ENCODE measurements at regions not wholly inside any gene's neighbourhood (a gene's known extent, or its start where the extent isn't known, plus 50 kb on each side); places are given as distances from the start of the nearest gene placed in this dataset.

GRCh38 chr14:82602794-82603193, 1069.1 kb upstream of the SEL1L start:
- H3K4me1 ChIP-seq = no peaks in the 10 kb centered on the region
- H3K4me2 ChIP-seq = no peak overlapping the region
- no peak overlapping the region for H3K9ac ChIP-seq
- no peak for TF ChIP-seq Cebpa-rat (IDR thresholded peaks at IDR 0.05)
- H3K27ac ChIP-seq = no peak overlapping the region
- H3K4me3 ChIP-seq = no peak overlapping the region
- H3K27me3 ChIP-seq = no peaks in the 10 kb centered on the region
- H3K36me3 ChIP-seq = no peaks in the 10 kb centered on the region
- no peaks in the 10 kb centered on the region for H4K20me1 ChIP-seq
- H3K9me3 ChIP-seq (replicated peaks in 1 of 11) = no peaks in the 10 kb centered on the region

DNA sequence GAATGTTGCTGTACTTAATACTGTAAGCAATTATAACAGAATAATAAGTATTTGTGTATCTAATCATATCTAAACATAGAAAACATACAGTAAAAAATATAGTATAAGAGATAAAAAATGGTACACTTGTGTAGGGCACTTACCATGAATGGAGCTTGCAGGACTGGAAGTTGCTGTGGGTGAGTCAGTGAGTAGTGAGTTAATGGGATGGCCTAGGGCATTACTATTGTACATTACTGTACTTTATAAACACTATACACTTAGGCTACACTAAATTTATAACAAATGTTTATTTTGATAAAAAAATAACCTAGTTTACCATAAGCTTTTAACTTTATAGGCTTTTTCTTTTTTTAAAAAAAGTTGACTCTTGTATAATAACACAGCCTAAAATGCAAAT, 1071.2 kb upstream of the SEL1L start:
- no peaks in the 10 kb centered on the region for H4K20me1 ChIP-seq
- H3K4me2 ChIP-seq = no peak overlapping the region
- no peaks in the 10 kb centered on the region for H3K27me3 ChIP-seq
- no peaks in the 10 kb centered on the region for H3K9me3 ChIP-seq (replicated peaks in 1 of 11)
- H3K4me1 ChIP-seq = no peaks in the 10 kb centered on the region
- no peak overlapping the region for H3K27ac ChIP-seq
- H3K36me3 ChIP-seq = no peaks in the 10 kb centered on the region
- no peak for TF ChIP-seq Cebpa-rat (IDR thresholded peaks at IDR 0.05)
- no peak overlapping the region for H3K9ac ChIP-seq
- H3K4me3 ChIP-seq = no peak overlapping the region

GRCh38 chr14:82621881-82622450, 1088.3 kb upstream of the SEL1L start:
- Histone ChIP-seq H3K4me2 (no peak overlapping the region), H3K27ac (no peak overlapping the region), H3K36me3 (no peaks in the 10 kb centered on the region), H3K4me3 (no peak overlapping the region), H3K4me1 (no peaks in the 10 kb centered on the region), H3K9ac (no peak overlapping the region), H4K20me1 (no peaks in the 10 kb centered on the region), H3K9me3 (replicated peaks in 1 of 11) (no peaks in the 10 kb centered on the region), H3K27me3 (no peaks in the 10 kb centered on the region)
- no peak for TF ChIP-seq Cebpa-rat (IDR thresholded peaks at IDR 0.05)

- no peak overlapping the region for H3K4me3 ChIP-seq
- no peak for TF ChIP-seq Cebpa-rat (IDR thresholded peaks at IDR 0.05)
- H3K9me3 ChIP-seq (replicated peaks in 1 of 11) = no peaks in the 10 kb centered on the region
- H3K36me3 ChIP-seq = no peaks in the 10 kb centered on the region
- no peak overlapping the region for H3K27ac ChIP-seq
- no peaks in the 10 kb centered on the region for H3K27me3 ChIP-seq
- no peak overlapping the region for H3K9ac ChIP-seq
- no peaks in the 10 kb centered on the region for H3K4me1 ChIP-seq
- no peaks in the 10 kb centered on the region for H4K20me1 ChIP-seq
- H3K4me2 ChIP-seq = no peak overlapping the region
These were observed 1092.8 kb upstream of the SEL1L start for GRCh38 chr14:82626156-82627066.

GRCh38 chr14:82635915-82636314, 1102.3 kb upstream of the SEL1L start:
- Histone ChIP-seq H3K36me3 (no peaks in the 10 kb centered on the region), H3K4me1 (no peaks in the 10 kb centered on the region), H3K27ac (no peak overlapping the region), H3K9me3 (replicated peaks in 1 of 11) (no peaks in the 10 kb centered on the region), H3K4me3 (no peak overlapping the region), H3K4me2 (no peak overlapping the region), H4K20me1 (no peaks in the 10 kb centered on the region; a peak in 1 of 22 replicates), H3K9ac (no peak overlapping the region), H3K27me3 (no peaks in the 10 kb centered on the region)
- TF ChIP-seq Cebpa-rat (IDR thresholded peaks at IDR 0.05) = no peak

- Histone ChIP-seq H3K27me3 (no peaks in the 10 kb centered on the region), H3K4me2 (no peak overlapping the region), H3K36me3 (no peaks in the 10 kb centered on the region), H3K9ac (no peak overlapping the region), H3K9me3 (replicated peaks in 1 of 11) (no peaks in the 10 kb centered on the region), H3K4me1 (no peaks in the 10 kb centered on the region), H3K4me3 (no peak overlapping the region), H4K20me1 (no peaks in the 10 kb centered on the region; a peak in 1 of 22 replicates), H3K27ac (no peak overlapping the region)
- TF ChIP-seq Cebpa-rat (IDR thresholded peaks at IDR 0.05) = no peak
These were observed 1102.8 kb upstream of the SEL1L start for GRCh38 chr14:82636426-82636825.

DNA sequence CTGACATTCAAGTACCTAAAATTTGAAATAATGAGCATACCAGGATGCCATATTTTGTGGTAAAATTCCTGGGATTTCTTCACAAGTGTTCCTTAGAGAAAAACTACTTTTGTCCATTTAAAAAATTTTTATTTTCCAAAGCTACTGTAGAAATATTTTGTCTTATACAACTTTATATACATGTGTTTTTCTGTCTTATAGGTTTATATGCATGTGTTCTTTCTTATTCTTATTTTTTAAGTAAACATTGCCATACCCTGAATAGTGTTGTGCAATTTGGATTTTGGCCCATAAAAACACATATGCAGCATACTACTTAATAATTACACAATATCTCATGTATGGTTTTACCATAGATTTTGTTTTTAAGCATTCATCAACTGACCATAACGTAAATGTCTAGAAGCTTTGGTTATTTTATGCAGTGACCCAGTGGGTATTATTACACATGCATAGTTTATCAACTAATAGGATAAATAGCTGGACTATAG, 1107.4 kb upstream of the SEL1L start:
- Histone ChIP-seq H3K4me3 (no peak overlapping the region), H3K27me3 (no peaks in the 10 kb centered on the region), H3K27ac (no peak overlapping the region), H3K9me3 (replicated peaks in 1 of 11) (no peaks in the 10 kb centered on the region), H4K20me1 (no peaks in the 10 kb centered on the region; a peak in 1 of 22 replicates), H3K4me1 (no peaks in the 10 kb centered on the region), H3K9ac (no peak overlapping the region), H3K36me3 (no peaks in the 10 kb centered on the region), H3K4me2 (no peak overlapping the region)
- no peak for TF ChIP-seq Cebpa-rat (IDR thresholded peaks at IDR 0.05)

DNA sequence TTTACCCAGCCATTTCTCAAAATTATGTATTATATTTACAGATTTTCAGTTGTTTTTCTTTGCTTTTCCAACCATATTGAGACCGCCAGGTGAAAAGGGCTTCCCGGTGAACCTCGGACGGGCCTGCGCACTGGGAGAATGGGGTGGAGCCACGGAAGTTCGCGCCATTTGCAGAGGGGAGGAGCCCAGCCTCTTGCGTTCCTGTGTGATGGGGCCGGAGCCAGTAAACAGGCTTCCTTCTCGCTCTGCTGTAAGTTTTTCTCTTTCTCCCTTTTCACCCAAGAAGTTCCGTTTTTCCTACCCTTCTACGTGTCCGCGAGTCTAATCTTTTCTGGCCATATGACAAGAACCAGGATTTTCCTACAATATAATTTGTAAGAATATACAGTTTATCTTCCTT, 1108.8 kb upstream of the SEL1L start:
- H3K9ac ChIP-seq = no peak overlapping the region
- no peaks in the 10 kb centered on the region for H3K9me3 ChIP-seq (replicated peaks in 1 of 11)
- no peaks in the 10 kb centered on the region for H3K27me3 ChIP-seq
- H3K36me3 ChIP-seq = no peaks in the 10 kb centered on the region
- TF ChIP-seq Cebpa-rat (IDR thresholded peaks at IDR 0.05) = no peak
- no peaks in the 10 kb centered on the region for H3K4me1 ChIP-seq
- no peak overlapping the region for H3K4me2 ChIP-seq
- no peaks in the 10 kb centered on the region; a peak in 1 of 22 replicates for H4K20me1 ChIP-seq
- no peak overlapping the region for H3K27ac ChIP-seq
- H3K4me3 ChIP-seq = no peak overlapping the region

DNA sequence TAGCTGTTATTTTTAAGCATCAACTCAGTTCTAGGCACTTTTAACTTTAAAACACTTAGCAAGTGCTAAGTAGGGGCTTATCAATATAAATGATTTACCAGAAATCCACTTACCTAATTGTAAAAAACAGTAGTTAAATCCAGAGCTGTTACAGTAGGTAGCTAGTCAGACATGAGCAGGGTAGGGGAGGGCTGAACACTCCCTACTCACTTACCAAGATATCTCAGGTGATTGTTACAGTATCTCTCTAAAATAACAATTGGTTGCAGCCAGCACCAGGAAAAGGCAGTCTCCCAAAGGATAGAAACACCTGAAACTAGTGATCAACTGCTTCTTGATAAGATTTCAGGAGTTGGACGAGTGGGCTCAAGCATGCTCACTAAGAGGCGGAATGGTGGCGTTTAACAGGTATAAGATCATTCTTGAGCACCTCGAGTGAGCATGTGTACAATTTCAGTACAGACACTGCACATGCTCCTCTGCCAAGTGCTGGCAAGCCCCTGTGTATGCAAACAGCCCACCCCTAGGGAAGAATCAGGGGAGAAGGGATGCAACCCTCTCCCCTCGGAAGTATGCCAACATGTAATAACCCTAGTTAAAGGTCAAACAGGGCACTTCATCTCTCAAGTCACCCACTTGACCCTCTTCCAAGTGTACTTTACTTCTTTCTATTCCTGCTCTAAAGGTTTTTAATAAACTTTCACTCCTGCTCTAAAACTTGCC, 1113.6 kb upstream of the SEL1L start:
- Histone ChIP-seq H3K9me3 (replicated peaks in 1 of 11) (no peaks in the 10 kb centered on the region), H3K9ac (no peak overlapping the region), H4K20me1 (no peaks in the 10 kb centered on the region), H3K36me3 (no peaks in the 10 kb centered on the region), H3K27me3 (no peaks in the 10 kb centered on the region), H3K27ac (no peak overlapping the region), H3K4me2 (no peak overlapping the region), H3K4me3 (no peak overlapping the region), H3K4me1 (no peaks in the 10 kb centered on the region)
- TF ChIP-seq Cebpa-rat (IDR thresholded peaks at IDR 0.05) = no peak

Measured in BLaER1 treated with 17β-estradiol and CSF1 and Interleukin-3, amounts not matched to agents 10 nM and 100 nM (cell line).